ENCODE measurements at regions not wholly inside any gene's neighbourhood (a gene's known extent, or its start where the extent isn't known, plus 50 kb on each side); places are given as distances from the start of the nearest gene placed in this dataset.
"Not testable (repeated sequence)": the region's sequence is repeated elsewhere in the genome, so short reads cannot be mapped to it uniquely, and the experiment has no call there.

GRCh38 chr4:130074096-130074495 lies 978.1 kb downstream of the C4orf33 start:
- Histone ChIP-seq H2AFZ (no peak overlapping the region), H3K4me1 (no peaks in the 10 kb centered on the region), H3K27ac (no peak overlapping the region), H3K4me3 (ENCODE audit: low read depth, low read length) (no peak overlapping the region), H3K9ac (no peak overlapping the region), H3K9me3 (ENCODE audit: control insufficient read depth, low read length) (no peaks in the 10 kb centered on the region), H3K27me3 (ENCODE audit: control insufficient read depth, insufficient read depth, low read length) (no peaks in the 10 kb centered on the region), H3K79me2 (no peaks in the 10 kb centered on the region), H3K36me3 (ENCODE audit: control insufficient read depth, insufficient read depth, low read length) (no peaks in the 10 kb centered on the region), H3K4me2 (ENCODE audit: low read length) (no peak overlapping the region)
- no peak for TF ChIP-seq CTCF (IDR thresholded peaks at IDR 0.05)

- H3K79me2 ChIP-seq, result no peaks in the 10 kb centered on the region
- no peaks in the 10 kb centered on the region for H3K9me3 ChIP-seq (ENCODE audit: control insufficient read depth, low read length)
- H3K36me3 ChIP-seq (ENCODE audit: control insufficient read depth, insufficient read depth, low read length), result no peaks in the 10 kb centered on the region
- no peak overlapping the region for H2AFZ ChIP-seq
- no peak overlapping the region for H3K9ac ChIP-seq
- H3K4me2 ChIP-seq (ENCODE audit: low read length), result no peak overlapping the region
- no peak overlapping the region for H3K4me3 ChIP-seq (ENCODE audit: low read depth, low read length)
- H3K27ac ChIP-seq, result no peak overlapping the region
- no peaks in the 10 kb centered on the region for H3K27me3 ChIP-seq (ENCODE audit: control insufficient read depth, insufficient read depth, low read length)
- no peak for TF ChIP-seq CTCF (IDR thresholded peaks at IDR 0.05)
- no peaks in the 10 kb centered on the region for H3K4me1 ChIP-seq
Measured at GRCh38 chr4:130077275-130077674, 981.3 kb downstream of the C4orf33 start.

GRCh38 chr4:130079027-130079426 lies 983.1 kb downstream of the C4orf33 start:
- H2AFZ ChIP-seq; H3K4me2 ChIP-seq (ENCODE audit: low read length); H3K27me3 ChIP-seq (ENCODE audit: control insufficient read depth, insufficient read depth, low read length); H3K4me1 ChIP-seq; H3K27ac ChIP-seq; H3K9ac ChIP-seq; H3K4me3 ChIP-seq (ENCODE audit: low read depth, low read length); H3K36me3 ChIP-seq (ENCODE audit: control insufficient read depth, insufficient read depth, low read length); H3K79me2 ChIP-seq; H3K9me3 ChIP-seq (ENCODE audit: control insufficient read depth, low read length): not testable (repeated sequence)

GRCh38 chr4:130080872-130081451 lies 985.0 kb downstream of the C4orf33 start:
- no peaks in the 10 kb centered on the region for H3K9me3 ChIP-seq (ENCODE audit: control insufficient read depth, low read length)
- no peaks in the 10 kb centered on the region for H3K27me3 ChIP-seq (ENCODE audit: control insufficient read depth, insufficient read depth, low read length)
- H3K9ac ChIP-seq, result no peak overlapping the region
- H3K4me2 ChIP-seq (ENCODE audit: low read length), result no peak overlapping the region
- no peaks in the 10 kb centered on the region for H3K79me2 ChIP-seq
- no peak for TF ChIP-seq CTCF (IDR thresholded peaks at IDR 0.05)
- H3K4me1 ChIP-seq, result no peaks in the 10 kb centered on the region
- no peak overlapping the region for H3K4me3 ChIP-seq (ENCODE audit: low read depth, low read length)
- no peak overlapping the region for H3K27ac ChIP-seq
- no peak overlapping the region for H2AFZ ChIP-seq
- no peaks in the 10 kb centered on the region for H3K36me3 ChIP-seq (ENCODE audit: control insufficient read depth, insufficient read depth, low read length)

GRCh38 chr4:130090427-130090826 lies 994.5 kb downstream of the C4orf33 start:
- H3K9ac ChIP-seq, result no peak overlapping the region
- H2AFZ ChIP-seq, result no peak overlapping the region
- H3K27ac ChIP-seq, result no peak overlapping the region
- no peaks in the 10 kb centered on the region for H3K79me2 ChIP-seq
- H3K36me3 ChIP-seq (ENCODE audit: control insufficient read depth, insufficient read depth, low read length), result no peaks in the 10 kb centered on the region
- no peak for TF ChIP-seq CTCF (IDR thresholded peaks at IDR 0.05)
- H3K9me3 ChIP-seq (ENCODE audit: control insufficient read depth, low read length), result no peaks in the 10 kb centered on the region
- no peak overlapping the region for H3K4me3 ChIP-seq (ENCODE audit: low read depth, low read length)
- H3K4me2 ChIP-seq (ENCODE audit: low read length), result no peak overlapping the region
- H3K4me1 ChIP-seq, result no peaks in the 10 kb centered on the region
- no peaks in the 10 kb centered on the region for H3K27me3 ChIP-seq (ENCODE audit: control insufficient read depth, insufficient read depth, low read length)
